ENCODE measurements at regions not wholly inside any gene's neighbourhood (a gene's known extent, or its start where the extent isn't known, plus 50 kb on each side); places are given as distances from the start of the nearest gene placed in this dataset.
"Not testable (repeated sequence)": the region's sequence is repeated elsewhere in the genome, so short reads cannot be mapped to it uniquely, and the experiment has no call there.

DNA sequence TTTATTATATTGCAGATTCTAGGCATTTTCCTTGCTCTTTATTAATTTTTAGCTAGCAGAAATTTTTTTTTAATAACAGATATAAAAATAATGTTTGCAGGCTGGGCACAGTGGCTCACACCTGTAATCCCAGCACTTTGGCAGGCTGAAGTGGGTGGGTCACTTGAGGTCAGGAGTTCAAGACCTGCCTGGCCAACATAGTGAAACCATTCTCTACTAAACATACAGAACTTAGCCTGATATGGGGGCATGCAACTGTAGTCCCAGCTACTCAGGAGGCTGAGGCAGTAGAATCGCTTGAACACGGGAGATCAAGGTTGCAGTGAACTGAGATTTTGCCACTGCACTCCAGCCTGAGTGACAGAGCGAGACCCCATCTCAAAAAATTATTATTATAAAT is 304.6 kb upstream of the KCND2 start:
- not testable (repeated sequence) for DNase-seq

GRCh38 chr7:119969054-119969453 is 303.9 kb upstream of the KCND2 start:
- DNase-seq: no peak

- DNase-seq: no peak
These were observed 303.2 kb upstream of the KCND2 start for GRCh38 chr7:119969763-119970162.

DNA sequence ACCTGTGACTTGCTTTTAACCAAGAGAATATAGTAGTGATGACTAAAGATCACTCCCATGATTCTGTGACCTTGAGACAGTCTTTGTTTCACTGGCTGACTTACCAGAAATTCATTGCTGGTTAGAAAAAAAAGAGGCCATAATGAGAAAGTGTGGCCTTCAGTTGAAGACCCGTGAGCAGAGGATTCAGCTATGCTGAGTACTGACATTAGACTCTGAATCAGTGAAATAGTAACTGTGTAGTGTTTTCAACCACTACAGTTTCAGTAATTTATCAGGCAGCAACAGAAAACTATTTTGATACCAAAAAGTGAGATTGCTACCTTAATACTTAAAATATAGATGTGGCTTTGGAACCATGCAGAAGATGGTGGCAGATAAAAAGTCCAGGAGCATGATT is 298.0 kb upstream of the KCND2 start:
- DNase-seq: no peak

DNA sequence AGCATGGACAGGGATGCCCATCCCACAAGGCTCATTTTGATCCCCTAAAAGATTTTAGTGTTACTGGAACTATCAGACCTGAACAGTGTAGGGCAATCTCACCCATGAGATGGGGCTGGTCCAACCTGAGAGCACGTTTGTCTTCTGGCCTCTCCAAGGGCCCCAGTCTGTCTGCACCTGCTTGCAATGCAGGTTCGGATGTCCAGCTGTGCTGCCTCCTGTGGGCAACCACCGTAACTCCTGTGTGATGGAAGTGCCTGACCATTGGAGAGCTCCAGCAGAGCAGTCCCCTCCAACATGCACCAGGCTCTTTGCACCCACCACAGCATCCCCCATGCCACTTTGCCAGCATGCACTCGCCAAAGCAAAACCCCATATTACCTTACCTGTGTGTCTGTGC is 290.1 kb upstream of the KCND2 start:
- no peak for DNase-seq

DNA sequence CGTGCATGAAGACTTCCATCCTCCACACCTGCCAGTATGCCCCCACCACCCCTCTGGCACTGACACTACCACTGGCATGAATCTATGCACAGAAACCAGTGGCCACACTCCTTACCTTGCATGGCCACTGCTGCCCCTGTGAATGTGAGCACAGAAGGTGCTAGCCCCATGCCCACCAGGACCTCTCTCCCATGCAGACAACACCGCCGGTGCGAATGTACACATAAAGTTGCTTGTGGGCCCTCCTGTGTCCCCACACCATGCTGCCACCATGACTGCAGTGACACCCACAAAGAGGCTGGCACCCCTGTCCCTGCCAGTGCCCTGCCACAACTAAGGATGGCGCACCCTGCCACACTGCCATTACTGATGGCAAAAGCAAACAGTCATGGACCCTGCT is 289.5 kb upstream of the KCND2 start:
- no peak for DNase-seq

GRCh38 chr7:119984247-119984646 is 288.7 kb upstream of the KCND2 start:
- no peak for DNase-seq

- DNase-seq: no peak
These were observed 284.6 kb upstream of the KCND2 start for GRCh38 chr7:119988401-119988800.

DNA sequence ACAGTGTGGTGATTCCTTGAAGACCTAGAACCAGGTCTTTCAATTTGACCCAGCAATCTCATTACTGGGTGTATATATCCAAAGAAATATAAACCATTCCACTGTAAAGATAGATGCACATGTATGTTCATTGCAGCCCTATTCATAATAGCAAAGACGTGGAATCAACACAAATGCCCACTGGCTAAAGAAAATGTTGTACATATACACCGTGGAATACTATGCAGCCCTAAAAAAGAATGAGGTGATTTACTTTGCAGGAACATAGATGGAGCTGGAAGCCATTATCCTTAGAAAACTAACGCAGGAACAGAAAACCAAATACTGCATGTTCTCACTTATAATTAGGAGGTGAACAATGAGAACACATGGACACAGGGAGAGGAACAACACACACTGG is 278.0 kb upstream of the KCND2 start:
- no peak for DNase-seq

DNA sequence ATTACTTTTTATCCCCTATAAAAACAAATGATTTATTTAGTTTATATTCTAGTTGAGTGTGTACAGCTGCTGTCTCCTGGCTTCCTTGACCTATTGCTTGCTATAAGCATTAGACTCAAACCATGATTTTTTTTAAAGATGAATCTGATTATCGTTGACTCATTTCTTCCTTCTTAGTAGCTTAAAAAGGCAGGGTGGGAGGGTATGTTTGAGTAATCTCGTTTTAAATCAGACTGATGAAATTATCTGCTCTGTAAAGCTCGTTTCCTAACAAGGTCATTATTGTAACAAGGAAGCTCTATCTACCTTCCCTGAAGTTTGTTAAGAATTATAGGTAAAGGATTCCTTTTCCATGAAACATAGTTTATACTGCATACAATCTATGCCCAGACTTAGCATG is 276.3 kb upstream of the KCND2 start:
- no peak for DNase-seq

- no peak for DNase-seq
These were observed 273.1 kb upstream of the KCND2 start for GRCh38 chr7:119999738-120000475.

DNA sequence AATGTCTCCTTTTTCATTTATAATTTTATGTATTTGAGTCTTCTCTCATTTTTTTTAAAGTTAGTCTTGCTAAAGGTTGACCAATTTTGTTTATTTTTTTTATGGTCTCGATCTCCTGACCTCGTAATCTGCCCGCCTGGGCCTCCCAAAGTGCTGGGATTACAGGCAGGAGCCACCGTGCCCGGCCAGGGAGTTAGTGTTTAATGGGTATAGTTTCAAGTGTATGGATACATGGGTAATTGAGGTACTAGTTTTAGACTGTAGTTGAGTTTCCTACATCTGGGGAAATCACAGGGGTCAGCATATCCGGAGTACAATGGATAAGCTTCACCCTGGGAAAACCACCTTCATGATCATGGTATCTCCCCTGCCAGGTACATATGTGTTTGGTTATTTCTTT is 267.3 kb upstream of the KCND2 start:
- DNase-seq: no peak

- not testable (repeated sequence) for DNase-seq
These were observed 258.7 kb upstream of the KCND2 start for GRCh38 chr7:120014301-120014700.

DNA sequence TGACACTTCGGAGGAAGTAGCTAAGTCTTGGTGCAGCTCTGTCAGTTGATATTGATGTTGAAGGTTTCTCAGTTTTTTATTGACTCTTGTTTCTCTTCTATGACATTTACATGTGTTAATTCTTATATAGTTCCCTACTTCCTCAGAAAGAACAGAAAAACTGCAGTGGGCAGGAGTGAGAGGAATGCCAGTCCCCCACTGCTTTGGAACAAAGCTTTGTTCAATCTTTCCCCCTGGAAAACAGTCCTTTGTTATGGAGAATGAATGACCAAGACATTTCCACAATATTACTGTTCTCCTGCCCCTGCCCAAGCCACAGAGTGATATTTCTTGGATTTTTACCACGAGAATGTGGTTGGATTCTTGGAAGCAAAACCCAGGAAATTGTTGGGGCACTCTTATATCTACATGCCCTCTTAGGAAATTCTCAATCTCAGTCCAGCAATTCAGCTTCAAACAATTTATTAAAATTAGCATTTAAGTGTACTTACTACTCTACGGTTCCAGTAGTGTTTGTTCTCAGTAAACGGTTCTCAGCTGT is 258.0 kb upstream of the KCND2 start:
- no peak for DNase-seq

DNA sequence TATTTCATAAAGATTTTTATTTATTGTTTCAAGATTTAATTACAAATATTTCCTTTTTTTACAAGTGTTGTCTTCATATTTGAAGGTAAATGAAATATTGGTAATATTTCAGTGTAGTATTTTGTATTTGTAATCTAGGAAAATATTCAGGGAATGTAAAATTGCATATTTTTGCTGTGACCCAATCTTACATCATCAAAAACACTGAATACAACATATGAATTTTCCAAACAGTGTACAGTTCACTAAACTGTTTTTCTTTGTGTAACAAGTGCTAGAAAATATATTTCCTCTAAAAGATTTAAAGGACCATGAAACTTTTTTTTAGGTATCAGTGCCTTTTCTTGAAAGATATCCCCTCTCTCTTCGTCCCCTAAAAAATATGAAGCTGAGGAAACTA is 251.9 kb upstream of the KCND2 start:
- DNase-seq: no peak

DNA sequence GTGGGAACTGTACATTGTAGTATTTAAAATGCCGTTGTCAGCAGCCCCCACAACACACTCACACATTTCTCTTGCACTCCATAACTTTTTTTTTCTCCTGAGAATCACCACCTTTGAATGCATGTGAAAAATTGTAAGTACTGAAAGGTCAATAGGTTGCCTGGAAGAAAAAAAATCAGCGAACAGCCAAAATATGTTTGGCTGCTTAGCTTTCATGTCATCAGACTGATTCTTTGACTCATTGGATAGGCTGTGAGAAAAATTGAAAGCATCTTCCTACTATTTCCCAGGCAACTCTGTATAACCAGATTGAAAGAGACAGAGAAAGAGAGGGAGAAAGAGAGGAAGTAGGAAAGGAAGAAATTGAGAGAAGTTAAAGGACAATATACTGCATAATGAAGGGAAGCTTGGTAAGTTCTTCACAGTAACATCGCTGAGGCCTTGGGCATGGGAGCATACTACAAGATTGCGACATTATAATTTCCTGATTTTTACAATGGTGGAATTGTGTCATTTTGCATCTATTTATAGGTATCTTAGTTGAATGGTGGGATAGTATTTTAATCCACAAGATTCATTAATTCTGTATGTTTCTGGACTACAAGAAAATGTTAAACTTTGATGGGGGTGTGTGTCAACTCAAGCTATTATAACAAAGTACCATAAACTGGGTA is 249.3 kb upstream of the KCND2 start:
- no peak for DNase-seq

- DNase-seq: no peak
These were observed 244.3 kb upstream of the KCND2 start for GRCh38 chr7:120028636-120029035.

GRCh38 chr7:120030876-120031275 is 242.1 kb upstream of the KCND2 start:
- DNase-seq: no peak

- DNase-seq: no peak
These were observed 239.9 kb upstream of the KCND2 start for GRCh38 chr7:120033114-120033513.

DNA sequence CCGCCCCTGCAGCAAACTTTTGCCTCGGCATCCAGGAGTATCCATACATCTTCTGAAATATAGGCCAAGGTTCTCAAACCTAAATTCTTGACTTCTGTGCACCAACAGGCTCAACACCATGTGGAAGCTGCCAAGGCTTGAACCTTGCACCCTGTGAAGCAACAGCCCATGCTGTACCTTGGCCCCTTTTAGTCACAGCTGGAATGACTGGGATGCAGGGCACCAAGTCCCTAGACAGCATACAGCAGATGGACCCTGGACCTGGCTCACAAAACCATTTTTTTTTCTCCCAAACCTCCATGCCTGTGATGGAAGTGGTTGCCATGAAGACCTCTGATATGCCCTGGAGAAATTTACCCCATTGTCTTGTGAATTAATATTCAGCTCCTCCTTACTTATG is 233.8 kb upstream of the KCND2 start:
- DNase-seq: no peak

- no peak for DNase-seq
These were observed 231.2 kb upstream of the KCND2 start for GRCh38 chr7:120041798-120042197.

DNA sequence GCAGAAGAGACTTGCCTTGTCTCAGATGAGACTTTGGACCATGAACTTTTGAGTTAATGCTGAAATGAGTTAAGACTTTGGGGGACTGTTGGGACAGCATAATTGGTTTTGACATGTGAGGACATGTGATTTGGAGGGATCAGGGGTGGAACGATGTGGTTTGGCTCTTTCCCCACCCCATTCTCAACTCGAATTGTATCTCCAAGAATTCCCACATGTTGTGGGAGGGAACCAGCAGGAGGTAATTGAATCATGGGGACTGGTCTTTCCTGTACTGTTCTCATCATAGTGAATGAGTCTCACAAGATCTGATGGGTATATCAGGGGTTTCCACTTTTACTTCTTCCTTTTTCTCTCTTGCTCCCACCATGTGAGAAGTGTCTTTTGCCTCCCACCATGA is 229.7 kb upstream of the KCND2 start:
- no peak for DNase-seq

- no peak for DNase-seq
These were observed 220.0 kb upstream of the KCND2 start for GRCh38 chr7:120052884-120053382.

GRCh38 chr7:120053390-120053961 is 219.5 kb upstream of the KCND2 start:
- no peak for DNase-seq

All from NCI-H774 (cell line).